ENCODE measurements at regions not wholly inside any gene's neighbourhood (a gene's known extent, or its start where the extent isn't known, plus 50 kb on each side); places are given as distances from the start of the nearest gene placed in this dataset.

DNA sequence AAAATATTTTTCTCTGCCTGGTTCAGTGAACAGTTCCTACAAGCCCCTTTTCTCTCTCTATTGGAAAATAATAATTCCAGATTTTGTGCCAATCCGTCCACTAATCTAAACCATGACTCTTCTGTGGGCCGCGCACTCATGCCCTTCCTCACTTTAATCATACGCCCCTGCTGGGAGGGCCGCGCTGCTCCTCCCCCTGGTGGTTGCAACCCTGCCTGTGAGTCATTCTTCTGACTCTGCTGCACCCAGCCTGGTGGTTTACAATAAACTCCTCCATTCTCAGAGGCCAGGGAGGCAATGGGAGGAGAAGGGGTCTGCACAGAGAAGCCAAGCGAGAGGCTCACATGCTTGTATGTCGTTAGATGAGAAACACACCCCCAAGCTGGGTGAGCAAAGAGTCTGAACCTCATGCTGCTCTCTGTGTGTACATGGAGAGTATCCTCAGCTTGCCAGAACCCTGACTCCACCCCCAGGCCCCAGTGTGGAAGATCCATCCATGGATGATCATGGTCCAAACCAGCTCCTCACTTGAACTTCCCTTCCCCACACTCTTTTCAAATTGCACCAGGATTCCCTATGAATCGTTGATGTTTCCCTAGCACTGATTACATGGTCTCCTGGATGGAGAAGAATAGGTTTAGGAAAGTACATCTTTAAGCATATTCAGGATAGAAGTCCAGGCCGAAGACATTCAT is 228.9 kb downstream of the ANKRD30B start:
- H3K4me2 ChIP-seq (ENCODE audit: low read depth, low read length, poor library complexity, severe bottlenecking): no peak overlapping the region
- H3K36me3 ChIP-seq (ENCODE audit: low read length): no peaks in the 10 kb centered on the region
- H2AFZ ChIP-seq (ENCODE audit: low read depth, low read length, severe bottlenecking): no peak overlapping the region
- H3K79me2 ChIP-seq (ENCODE audit: insufficient read depth, low read length): no peaks in the 10 kb centered on the region
- no peak overlapping the region for H3K27ac ChIP-seq (ENCODE audit: low read depth, low read length)
- no peaks in the 10 kb centered on the region for H3F3A ChIP-seq (ENCODE audit: insufficient read depth)
- no peak overlapping the region for H3K4me3 ChIP-seq (ENCODE audit: insufficient read depth, low read length, poor library complexity, severe bottlenecking)
- H3K27me3 ChIP-seq (ENCODE audit: low read length): no peaks in the 10 kb centered on the region
- TF ChIP-seq EZH2phosphoT487 (conservative IDR thresholded peaks at IDR 0.05; ENCODE audit: low read length): no peak
- TF ChIP-seq, protein P1, sequence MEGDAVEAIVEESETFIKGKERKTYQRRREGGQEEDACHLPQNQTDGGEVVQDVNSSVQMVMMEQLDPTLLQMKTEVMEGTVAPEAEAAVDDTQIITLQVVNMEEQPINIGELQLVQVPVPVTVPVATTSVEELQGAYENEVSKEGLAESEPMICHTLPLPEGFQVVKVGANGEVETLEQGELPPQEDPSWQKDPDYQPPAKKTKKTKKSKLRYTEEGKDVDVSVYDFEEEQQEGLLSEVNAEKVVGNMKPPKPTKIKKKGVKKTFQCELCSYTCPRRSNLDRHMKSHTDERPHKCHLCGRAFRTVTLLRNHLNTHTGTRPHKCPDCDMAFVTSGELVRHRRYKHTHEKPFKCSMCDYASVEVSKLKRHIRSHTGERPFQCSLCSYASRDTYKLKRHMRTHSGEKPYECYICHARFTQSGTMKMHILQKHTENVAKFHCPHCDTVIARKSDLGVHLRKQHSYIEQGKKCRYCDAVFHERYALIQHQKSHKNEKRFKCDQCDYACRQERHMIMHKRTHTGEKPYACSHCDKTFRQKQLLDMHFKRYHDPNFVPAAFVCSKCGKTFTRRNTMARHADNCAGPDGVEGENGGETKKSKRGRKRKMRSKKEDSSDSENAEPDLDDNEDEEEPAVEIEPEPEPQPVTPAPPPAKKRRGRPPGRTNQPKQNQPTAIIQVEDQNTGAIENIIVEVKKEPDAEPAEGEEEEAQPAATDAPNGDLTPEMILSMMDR (IDR thresholded peaks at IDR 0.05; ENCODE audit: insufficient read depth, low read length, poor library complexity, severe bottlenecking): no peak
- H3K9me3 ChIP-seq (ENCODE audit: insufficient read depth, low read length): no peaks in the 10 kb centered on the region
- no peaks in the 10 kb centered on the region for H4K20me1 ChIP-seq (ENCODE audit: low read depth, low read length)
- no peaks in the 10 kb centered on the region for H3K9me2 ChIP-seq (replicated peaks; ENCODE audit: insufficient read depth, low read length)
- H3K9ac ChIP-seq (ENCODE audit: low read length): no peak overlapping the region

DNA sequence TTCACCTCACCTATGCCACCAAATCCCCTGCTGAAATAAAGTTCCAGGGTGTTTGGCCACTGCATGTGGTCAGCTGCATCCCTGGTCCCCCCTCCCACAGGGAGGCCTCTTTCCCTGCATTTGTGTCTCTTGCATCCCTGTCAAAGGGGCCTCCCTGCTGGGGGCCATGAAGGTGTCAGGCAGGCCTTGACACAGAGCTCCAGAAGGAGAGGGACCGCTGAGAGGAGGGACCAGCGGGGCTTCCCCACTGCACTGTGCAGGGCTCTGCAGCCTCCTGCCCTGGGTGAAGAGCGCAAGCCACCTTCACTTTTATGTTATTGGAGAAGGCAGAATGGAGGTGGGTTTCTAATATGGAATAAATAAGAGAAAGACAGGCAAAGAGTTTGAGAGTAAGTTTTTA is 230.2 kb downstream of the ANKRD30B start:
- Histone ChIP-seq H3K36me3 (ENCODE audit: low read length) (no peaks in the 10 kb centered on the region), H3K4me2 (ENCODE audit: low read depth, low read length, poor library complexity, severe bottlenecking) (no peak overlapping the region), H3K79me2 (ENCODE audit: insufficient read depth, low read length) (no peaks in the 10 kb centered on the region), H3K4me3 (ENCODE audit: insufficient read depth, low read length, poor library complexity, severe bottlenecking) (no peak overlapping the region), H3K9ac (ENCODE audit: low read length) (no peak overlapping the region), H3K27me3 (ENCODE audit: low read length) (no peaks in the 10 kb centered on the region), H3K9me2 (replicated peaks; ENCODE audit: insufficient read depth, low read length) (no peaks in the 10 kb centered on the region), H3F3A (ENCODE audit: insufficient read depth) (no peaks in the 10 kb centered on the region), H3K9me3 (ENCODE audit: insufficient read depth, low read length) (no peaks in the 10 kb centered on the region), H3K27ac (ENCODE audit: low read depth, low read length) (no peak overlapping the region), H2AFZ (ENCODE audit: low read depth, low read length, severe bottlenecking) (no peak overlapping the region), H4K20me1 (ENCODE audit: low read depth, low read length) (no peaks in the 10 kb centered on the region)
- TF ChIP-seq, protein P1 (IDR thresholded peaks at IDR 0.05; ENCODE audit: insufficient read depth, low read length, poor library complexity, severe bottlenecking): no peak
- TF ChIP-seq EZH2phosphoT487 (conservative IDR thresholded peaks at IDR 0.05; ENCODE audit: low read length): no peak

DNA sequence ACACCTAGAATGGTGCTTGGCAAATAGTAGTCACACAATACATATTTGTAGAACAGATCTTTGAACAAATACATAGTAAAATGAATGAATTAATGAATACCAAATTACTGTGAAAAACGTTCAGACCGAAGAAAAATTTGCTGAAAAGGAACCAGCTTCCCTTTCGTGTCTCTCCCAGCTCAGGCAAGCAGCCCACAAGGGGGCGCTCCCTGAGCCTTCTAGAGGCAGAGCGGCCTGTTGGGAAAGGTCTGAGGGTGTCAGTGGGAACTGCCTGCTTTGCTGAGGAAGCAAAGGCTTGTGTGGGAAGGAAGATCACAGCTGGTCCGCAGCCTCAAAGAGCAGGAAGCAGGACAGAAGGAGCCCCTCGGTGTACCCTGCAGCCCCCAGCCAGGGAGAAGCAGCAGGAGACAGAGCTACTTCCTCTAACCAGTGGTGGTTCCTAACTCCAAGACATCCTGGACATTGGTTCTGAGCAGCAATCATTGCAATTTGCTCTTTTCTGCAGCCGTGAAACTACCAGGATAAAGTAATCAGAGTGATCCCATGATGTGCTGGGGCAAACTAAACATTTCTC is 231.1 kb downstream of the ANKRD30B start:
- Histone ChIP-seq H3K79me2 (ENCODE audit: insufficient read depth, low read length) (no peaks in the 10 kb centered on the region), H2AFZ (ENCODE audit: low read depth, low read length, severe bottlenecking) (no peak overlapping the region), H3K36me3 (ENCODE audit: low read length) (no peaks in the 10 kb centered on the region), H3K9me2 (replicated peaks; ENCODE audit: insufficient read depth, low read length) (no peaks in the 10 kb centered on the region), H4K20me1 (ENCODE audit: low read depth, low read length) (no peaks in the 10 kb centered on the region), H3K9me3 (ENCODE audit: insufficient read depth, low read length) (no peaks in the 10 kb centered on the region), H3K4me2 (ENCODE audit: low read depth, low read length, poor library complexity, severe bottlenecking) (no peak overlapping the region), H3K27me3 (ENCODE audit: low read length) (no peaks in the 10 kb centered on the region), H3K27ac (ENCODE audit: low read depth, low read length) (no peak overlapping the region), H3K4me3 (ENCODE audit: insufficient read depth, low read length, poor library complexity, severe bottlenecking) (no peak overlapping the region), H3F3A (ENCODE audit: insufficient read depth) (no peaks in the 10 kb centered on the region), H3K9ac (ENCODE audit: low read length) (no peak overlapping the region)
- TF ChIP-seq EZH2phosphoT487 (conservative IDR thresholded peaks at IDR 0.05; ENCODE audit: low read length): no peak
- TF ChIP-seq, protein P1 (IDR thresholded peaks at IDR 0.05; ENCODE audit: insufficient read depth, low read length, poor library complexity, severe bottlenecking): peak; percentile 50
